Omental fat pad (tissue), 3 donors: ENCODE measurements at regions not wholly inside any gene's neighbourhood (a gene's known extent, or its start where the extent isn't known, plus 50 kb on each side); places are given as distances from the start of the nearest gene placed in this dataset.

Source experiments
- ATAC-seq: fragments of 150-250 bp; one replicate; pipeline ENCODE4 v1.9.1; 2016; ENCODE audit warnings: mild to moderate bottlenecking, moderate library complexity; ENCODE audit not compliant: low FRiP score
- DNase-seq: peaks from one replicate; pipeline ENCODE4 v3.0.0-alpha.2; 2019; ENCODE audit warnings: low spot score
- CTCF ChIP-seq, 3 donors: fragments of 450-650 bp; IDR thresholded peaks; one replicate each; pipeline ENCODE4 v1.5.1; 2016 to 2017; ENCODE audit warnings: antibody characterized with exemption in 3 of 3, mild to moderate bottlenecking in 3 of 3, moderate library complexity in 2 of 3

GRCh38 chr9:17962747-17963146 is 383.9 kb downstream of the SH3GL2 start:
- DNase-seq (no peak), ATAC-seq (no peak)
- no peak for TF ChIP-seq CTCF (IDR thresholded peaks at IDR 0.05)

- DNase-seq (no peak), ATAC-seq (no peak)
- TF ChIP-seq CTCF (IDR thresholded peaks at IDR 0.05), result no peak
Measured at GRCh38 chr9:17963498-17963897, 384.6 kb downstream of the SH3GL2 start.

- ATAC-seq (no peak), DNase-seq (no peak)
- TF ChIP-seq CTCF (IDR thresholded peaks at IDR 0.05), result no peak
Measured at GRCh38 chr9:17967731-17968130, 388.9 kb downstream of the SH3GL2 start.

- ATAC-seq (no peak), DNase-seq (no peak)
- no peak for TF ChIP-seq CTCF (IDR thresholded peaks at IDR 0.05)
Measured at GRCh38 chr9:17969232-17969631, 390.4 kb downstream of the SH3GL2 start.

GRCh38 chr9:17970277-17970676 is 391.4 kb downstream of the SH3GL2 start:
- ATAC-seq (no peak), DNase-seq (no peak)
- TF ChIP-seq CTCF (IDR thresholded peaks at IDR 0.05), result no peak

- ATAC-seq, result no peak
- no peak for TF ChIP-seq CTCF (IDR thresholded peaks at IDR 0.05)
- DNase-seq, result no peak
Measured at GRCh38 chr9:17978773-17979172, 399.9 kb downstream of the SH3GL2 start.

- no peak for TF ChIP-seq CTCF (IDR thresholded peaks at IDR 0.05)
- DNase-seq, result no peak
- ATAC-seq, result no peak
Measured at GRCh38 chr9:17986595-17986994, 407.7 kb downstream of the SH3GL2 start.
